Uterus (tissue), 2 donors: ENCODE measurements at regions not wholly inside any gene's neighbourhood (a gene's known extent, or its start where the extent isn't known, plus 50 kb on each side); places are given as distances from the start of the nearest gene placed in this dataset.

Source experiments
- POLR2A ChIP-seq, 2 donors: fragments of 450-650 bp; IDR thresholded peaks; one replicate each; pipeline ENCODE4 v1.6.1; 2016; ENCODE audit warnings: antibody characterized with exemption in 2 of 2, mild to moderate bottlenecking in 1 of 2, moderate library complexity in 1 of 2
- TF ChIP-seq, protein P1 (sequence below), 4 experiments: fragments of 200-600 bp in 2 of 4; fragments of 450-650 bp in 2 of 4; sonication (generic) in 2 of 4; IDR thresholded peaks; one replicate each; pipeline ENCODE4 v1.5.1; 2016 to 2019; ENCODE audit warnings: antibody characterized with exemption in 4 of 4, mild to moderate bottlenecking in 2 of 4, moderate library complexity in 1 of 4

DNA sequence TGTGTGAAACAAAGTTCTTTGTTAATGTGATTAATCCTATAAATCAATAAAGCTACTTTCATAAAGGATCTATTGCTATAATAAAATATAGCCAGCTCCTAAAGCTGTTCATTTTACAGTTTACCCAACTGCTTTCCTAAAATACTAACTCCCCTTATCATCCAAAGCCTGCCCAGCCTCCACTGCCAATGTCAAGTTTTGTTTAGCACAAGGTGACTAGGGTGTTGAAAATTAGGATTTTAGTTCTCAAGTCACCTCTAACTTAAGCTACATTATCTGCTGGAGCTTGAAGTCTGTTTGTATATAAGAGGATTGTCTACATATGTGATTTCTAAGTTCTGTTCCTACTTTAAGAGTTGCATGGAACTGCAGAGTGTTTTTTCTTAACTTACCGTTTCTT, 86.3 kb downstream of the CCER1 start:
- TF ChIP-seq, protein P1, sequence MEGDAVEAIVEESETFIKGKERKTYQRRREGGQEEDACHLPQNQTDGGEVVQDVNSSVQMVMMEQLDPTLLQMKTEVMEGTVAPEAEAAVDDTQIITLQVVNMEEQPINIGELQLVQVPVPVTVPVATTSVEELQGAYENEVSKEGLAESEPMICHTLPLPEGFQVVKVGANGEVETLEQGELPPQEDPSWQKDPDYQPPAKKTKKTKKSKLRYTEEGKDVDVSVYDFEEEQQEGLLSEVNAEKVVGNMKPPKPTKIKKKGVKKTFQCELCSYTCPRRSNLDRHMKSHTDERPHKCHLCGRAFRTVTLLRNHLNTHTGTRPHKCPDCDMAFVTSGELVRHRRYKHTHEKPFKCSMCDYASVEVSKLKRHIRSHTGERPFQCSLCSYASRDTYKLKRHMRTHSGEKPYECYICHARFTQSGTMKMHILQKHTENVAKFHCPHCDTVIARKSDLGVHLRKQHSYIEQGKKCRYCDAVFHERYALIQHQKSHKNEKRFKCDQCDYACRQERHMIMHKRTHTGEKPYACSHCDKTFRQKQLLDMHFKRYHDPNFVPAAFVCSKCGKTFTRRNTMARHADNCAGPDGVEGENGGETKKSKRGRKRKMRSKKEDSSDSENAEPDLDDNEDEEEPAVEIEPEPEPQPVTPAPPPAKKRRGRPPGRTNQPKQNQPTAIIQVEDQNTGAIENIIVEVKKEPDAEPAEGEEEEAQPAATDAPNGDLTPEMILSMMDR (IDR thresholded peaks at IDR 0.05) = no peak
- no peak for TF ChIP-seq POLR2A (IDR thresholded peaks at IDR 0.05)
